Cardiac fibroblast (primary cell): ENCODE measurements at regions not wholly inside any gene's neighbourhood (a gene's known extent, or its start where the extent isn't known, plus 50 kb on each side); places are given as distances from the start of the nearest gene placed in this dataset.

Experiments
- DNase-seq, 2 donors: peaks; one replicate each; pipeline versions ENCODE4 v3.0.0 to v3.0.0-alpha.2; 2010; ENCODE audit warnings: low read depth in 2 of 2
- H3K4me3 ChIP-seq, 2 donors: replicated peaks in 1 of 2; 1 replicate in 1 of 2; 2 replicates in 1 of 2; pipeline ENCODE4 v1.5.1; 2011; ENCODE audit warnings: low read depth in 2 of 2, low read length in 2 of 2, mild to moderate bottlenecking in 2 of 2, moderate library complexity in 1 of 2
- TF ChIP-seq, protein P1 (sequence below): IDR thresholded peaks from one replicate; pipeline ENCODE4 v1.5.1; 2011; ENCODE audit warnings: low read depth, mild to moderate bottlenecking, low read length, inconsistent platforms

DNA sequence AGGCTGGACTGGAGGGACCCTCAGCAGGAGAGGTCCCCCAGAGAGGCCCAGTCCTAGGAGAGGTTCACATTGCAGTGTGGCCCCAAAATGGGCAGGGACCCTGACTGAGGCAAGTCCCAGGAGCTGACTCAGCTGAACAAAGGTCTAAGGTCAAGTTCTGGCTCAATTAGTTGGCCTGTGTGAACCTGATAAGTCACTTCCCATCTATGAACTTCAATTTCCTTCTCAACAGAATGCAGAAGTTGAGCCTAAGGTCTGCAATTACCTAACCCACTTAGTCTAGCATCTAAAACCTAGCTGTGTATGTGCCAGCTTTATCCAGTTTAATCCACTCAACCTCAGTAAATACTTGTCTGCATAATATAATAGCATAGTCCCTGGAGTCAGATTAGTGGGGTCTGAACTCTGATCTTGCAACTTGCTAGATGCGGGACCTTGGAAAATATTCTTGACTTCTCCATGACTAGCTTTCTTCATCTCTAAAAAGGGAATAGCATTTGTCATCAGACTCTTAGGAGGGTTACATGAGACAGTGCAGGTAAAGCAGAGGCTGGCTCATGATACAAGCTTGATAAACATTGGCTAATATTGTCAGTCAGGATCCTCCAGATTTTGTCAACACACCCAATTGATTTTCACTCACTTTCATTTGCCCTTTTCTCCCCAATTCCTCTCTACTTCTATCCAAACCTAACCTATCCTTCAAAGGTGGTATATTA is 465.5 kb downstream of the INSC start:
- no peak for DNase-seq
- TF ChIP-seq, protein P1, sequence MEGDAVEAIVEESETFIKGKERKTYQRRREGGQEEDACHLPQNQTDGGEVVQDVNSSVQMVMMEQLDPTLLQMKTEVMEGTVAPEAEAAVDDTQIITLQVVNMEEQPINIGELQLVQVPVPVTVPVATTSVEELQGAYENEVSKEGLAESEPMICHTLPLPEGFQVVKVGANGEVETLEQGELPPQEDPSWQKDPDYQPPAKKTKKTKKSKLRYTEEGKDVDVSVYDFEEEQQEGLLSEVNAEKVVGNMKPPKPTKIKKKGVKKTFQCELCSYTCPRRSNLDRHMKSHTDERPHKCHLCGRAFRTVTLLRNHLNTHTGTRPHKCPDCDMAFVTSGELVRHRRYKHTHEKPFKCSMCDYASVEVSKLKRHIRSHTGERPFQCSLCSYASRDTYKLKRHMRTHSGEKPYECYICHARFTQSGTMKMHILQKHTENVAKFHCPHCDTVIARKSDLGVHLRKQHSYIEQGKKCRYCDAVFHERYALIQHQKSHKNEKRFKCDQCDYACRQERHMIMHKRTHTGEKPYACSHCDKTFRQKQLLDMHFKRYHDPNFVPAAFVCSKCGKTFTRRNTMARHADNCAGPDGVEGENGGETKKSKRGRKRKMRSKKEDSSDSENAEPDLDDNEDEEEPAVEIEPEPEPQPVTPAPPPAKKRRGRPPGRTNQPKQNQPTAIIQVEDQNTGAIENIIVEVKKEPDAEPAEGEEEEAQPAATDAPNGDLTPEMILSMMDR: no peak
- no peak overlapping the region for H3K4me3 ChIP-seq

DNA sequence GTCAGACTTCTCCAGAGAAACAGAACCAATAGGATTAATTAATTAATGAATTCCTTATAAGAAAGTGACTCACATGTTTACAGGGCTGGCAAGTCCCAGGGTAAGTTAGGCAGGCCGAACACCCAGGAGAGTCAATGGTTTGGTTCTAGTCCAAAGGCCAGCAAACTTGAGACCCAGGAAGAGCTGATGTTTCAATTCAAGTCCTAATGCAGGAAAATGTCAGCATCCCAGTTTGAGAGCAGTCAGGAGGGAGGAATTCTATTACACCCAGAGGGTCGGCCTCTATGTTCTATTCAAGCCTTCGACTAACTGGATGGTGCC is 466.0 kb downstream of the INSC start:
- TF ChIP-seq, protein P1: no peak
- no peak overlapping the region for H3K4me3 ChIP-seq
- no peak for DNase-seq

DNA sequence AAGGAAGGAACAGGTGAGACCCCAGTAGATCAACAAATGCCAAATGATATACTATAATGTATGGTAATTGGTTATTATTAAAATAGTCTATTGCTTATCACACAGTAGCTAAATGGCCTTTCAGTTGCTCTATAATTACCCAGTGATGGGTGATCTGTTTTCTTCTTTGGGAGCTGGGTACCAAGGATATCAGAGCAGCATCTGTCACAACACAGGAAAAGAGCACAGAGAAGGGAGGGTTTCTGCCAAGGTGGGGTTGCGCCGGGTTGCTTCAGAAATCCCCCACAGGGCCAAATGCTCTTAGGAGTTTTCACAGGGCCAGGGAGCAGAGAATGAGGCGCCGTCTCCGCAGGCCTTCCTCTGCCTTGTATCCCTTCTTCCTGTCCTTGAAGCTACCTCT is 469.4 kb downstream of the INSC start:
- H3K4me3 ChIP-seq: no peak overlapping the region
- no peak for DNase-seq
- TF ChIP-seq, protein P1: no peak

DNA sequence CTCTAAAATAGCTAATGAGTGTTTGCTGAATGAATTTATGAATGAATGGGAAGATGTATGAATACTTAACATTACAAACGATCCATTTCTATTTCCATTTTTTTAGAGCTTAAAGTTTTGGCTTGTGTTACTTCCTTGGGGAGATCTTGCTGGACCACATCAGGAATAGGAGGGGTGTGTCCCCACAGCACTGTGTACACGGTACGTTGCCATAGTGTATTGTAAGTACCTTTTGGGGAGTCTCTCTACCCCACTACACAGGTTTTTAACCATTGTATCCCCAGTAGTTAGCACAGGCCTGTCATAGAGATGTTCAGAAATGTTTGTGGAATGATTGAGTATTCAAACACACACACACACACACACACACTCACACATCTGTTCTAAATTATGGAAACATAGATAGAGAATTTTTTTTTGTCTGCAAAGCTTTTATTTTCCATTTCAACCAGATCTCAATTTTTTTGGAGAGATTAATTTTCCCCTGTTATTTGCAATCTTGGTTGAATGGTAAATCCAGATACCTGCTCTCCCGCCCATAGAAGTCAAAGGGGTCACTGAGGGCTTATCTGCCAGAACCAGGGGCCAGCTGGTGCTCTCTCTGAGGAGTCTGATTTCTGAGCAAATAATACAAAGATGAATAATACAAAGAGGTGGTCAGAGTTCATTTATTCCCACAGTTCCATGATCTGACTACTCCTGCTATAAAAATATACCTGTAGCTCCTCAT is 471.0 kb downstream of the INSC start:
- TF ChIP-seq, protein P1: no peak
- no peak for DNase-seq
- no peak overlapping the region for H3K4me3 ChIP-seq

DNA sequence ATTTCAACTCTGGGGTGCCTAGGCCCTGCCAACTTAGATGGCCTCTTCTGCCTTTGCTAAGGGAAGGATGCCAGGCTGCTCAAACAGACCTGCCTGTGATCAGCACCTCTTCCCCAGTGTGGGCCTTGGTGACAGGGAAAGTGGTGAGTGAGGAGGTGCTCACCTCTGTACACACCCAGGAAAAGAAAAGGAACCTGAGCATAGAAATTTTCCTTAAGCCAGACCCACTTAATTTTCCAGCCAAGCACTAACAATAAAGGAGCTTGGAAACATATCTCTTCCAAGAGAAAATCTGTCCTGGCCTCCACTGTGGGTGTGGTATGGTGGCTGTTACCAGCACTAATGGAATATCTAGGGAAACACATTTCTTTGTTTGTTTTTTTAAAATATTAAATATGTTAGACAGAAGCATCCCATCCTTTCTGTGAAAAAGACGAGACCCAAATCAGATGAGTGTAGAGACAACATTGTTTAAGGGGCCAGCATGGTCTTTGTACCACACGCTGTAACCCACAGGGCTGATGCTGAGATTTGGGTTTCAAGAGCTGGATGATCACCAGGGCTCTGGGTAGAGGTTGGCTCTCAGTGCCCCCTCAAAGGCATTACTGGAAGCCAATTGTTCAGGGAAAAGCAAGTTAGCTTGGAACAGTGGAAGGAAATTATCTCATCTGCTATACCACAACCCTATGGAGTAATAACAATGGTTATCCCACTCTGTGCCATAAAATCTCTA is 472.2 kb downstream of the INSC start:
- TF ChIP-seq, protein P1: no peak
- H3K4me3 ChIP-seq: no peak overlapping the region
- no peak for DNase-seq

DNA sequence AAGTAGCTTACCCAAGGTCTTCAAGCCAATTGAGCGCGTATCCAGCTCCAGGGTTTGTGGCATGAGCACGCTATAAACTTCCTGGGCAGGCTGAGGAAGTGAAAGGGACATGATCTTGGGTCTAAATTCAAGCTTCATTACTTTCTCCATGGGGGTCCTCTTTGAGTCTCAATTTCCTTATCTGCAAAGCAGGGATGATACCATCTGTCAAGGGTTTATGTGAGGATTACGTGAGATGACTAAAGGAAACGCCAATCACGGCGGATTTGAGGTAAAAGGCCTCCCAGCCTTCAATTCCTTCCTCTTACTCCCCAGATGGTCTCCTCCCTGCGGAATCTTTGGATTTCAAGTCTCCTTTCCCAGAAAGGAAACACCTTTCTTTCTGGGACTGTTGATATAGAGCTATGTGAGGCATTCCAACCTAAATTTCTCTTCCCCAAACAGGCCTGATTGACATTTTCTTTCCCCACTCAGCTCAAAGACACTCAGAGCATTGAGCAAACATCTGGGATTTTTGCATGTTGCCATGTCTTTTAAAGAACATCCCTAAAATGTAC is 474.4 kb downstream of the INSC start:
- TF ChIP-seq, protein P1: no peak
- H3K4me3 ChIP-seq: no peak overlapping the region
- no peak for DNase-seq
